H1 (cell line): ENCODE measurements at regions not wholly inside any gene's neighbourhood (a gene's known extent, or its start where the extent isn't known, plus 50 kb on each side); places are given as distances from the start of the nearest gene placed in this dataset.

Source experiments
- MAFK ChIP-seq: IDR thresholded peaks from 2 replicates; pipeline ENCODE4 v1.6.1; 2012; ENCODE audit warnings: low read depth, mild to moderate bottlenecking, improper control_type of control experiment, low read length
- RAD21 ChIP-seq, 2 experiments: IDR thresholded peaks in 1 of 2; conservative IDR thresholded peaks in 1 of 2; 2 replicates each; pipeline ENCODE4 v1.6.1; 2011; ENCODE audit warnings: low read depth in 2 of 2, low read length in 2 of 2, improper control_type of control experiment in 1 of 2, inconsistent platforms in 1 of 2, mild to moderate bottlenecking in 1 of 2, moderate library complexity in 1 of 2
- SIN3A ChIP-seq, 2 experiments: IDR thresholded peaks in 1 of 2; conservative IDR thresholded peaks in 1 of 2; 2 replicates each; pipeline ENCODE4 v1.6.1; 2011 to 2012; ENCODE audit warnings: low read length in 2 of 2, improper control_type of control experiment in 1 of 2, low read depth in 1 of 2, mild to moderate bottlenecking in 1 of 2
- SP1 ChIP-seq: IDR thresholded peaks from 2 replicates; pipeline ENCODE4 v1.6.1; 2011; ENCODE audit warnings: low read depth, low read length
- TAF1 ChIP-seq: IDR thresholded peaks from 2 replicates; pipeline ENCODE4 v1.6.1; 2011; ENCODE audit warnings: mild to moderate bottlenecking, low read depth, low read length
- YY1 ChIP-seq: IDR thresholded peaks from 2 replicates; pipeline ENCODE4 v1.6.1; 2011; ENCODE audit warnings: low read depth, mild to moderate bottlenecking, low read length
- TF ChIP-seq, protein P1 (sequence below): fragments of 300-600 bp; sonication (generic); IDR thresholded peaks from 2 replicates; pipeline ENCODE4 v1.7.1; 2012; ENCODE audit warnings: low read length, moderate library complexity, mild to moderate bottlenecking, inconsistent platforms; ENCODE audit not compliant: insufficient replicate concordance
- TF ChIP-seq, protein P2 (sequence below): IDR thresholded peaks from 2 replicates; pipeline ENCODE4 v1.6.1; 2012; ENCODE audit warnings: inconsistent platforms
- TF ChIP-seq, protein P3 (sequence below): IDR thresholded peaks from 2 replicates; pipeline ENCODE4 v1.6.1; 2012; ENCODE audit warnings: inconsistent platforms

DNA sequence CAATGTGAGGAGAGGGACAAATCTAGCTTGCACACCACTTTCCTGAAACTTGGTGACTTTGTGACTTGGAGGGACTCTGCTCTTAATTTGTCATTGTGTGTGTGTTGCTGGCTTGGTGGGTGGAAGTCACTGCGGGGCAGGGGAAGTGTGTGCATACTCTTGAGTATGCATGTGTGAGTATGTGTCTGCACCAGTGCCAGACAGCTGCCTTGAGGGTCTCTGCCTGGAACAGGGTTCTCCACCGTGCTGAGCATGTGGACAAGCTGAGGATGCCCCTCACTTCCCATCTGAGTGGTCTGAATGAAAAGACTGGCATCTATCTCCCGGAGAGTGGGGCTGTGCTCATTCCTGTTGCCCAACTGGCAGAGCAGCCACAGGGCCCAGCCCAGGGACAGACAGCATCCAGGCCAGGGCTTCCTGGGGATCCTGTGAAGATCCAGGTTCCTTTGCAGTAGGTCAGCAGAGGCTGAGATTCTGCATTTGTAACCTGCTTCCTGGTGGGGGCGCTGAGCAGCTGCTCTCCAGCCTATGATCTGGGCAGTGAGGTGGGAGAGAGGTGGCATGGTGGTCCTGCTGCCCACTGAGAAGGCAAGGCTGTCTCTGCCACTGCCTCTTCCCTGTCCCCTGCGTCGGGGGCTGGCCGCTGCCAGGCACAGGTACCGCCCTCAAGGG is 138.9 kb upstream of the HAAO start (continued):
- TF ChIP-seq, protein P1, sequence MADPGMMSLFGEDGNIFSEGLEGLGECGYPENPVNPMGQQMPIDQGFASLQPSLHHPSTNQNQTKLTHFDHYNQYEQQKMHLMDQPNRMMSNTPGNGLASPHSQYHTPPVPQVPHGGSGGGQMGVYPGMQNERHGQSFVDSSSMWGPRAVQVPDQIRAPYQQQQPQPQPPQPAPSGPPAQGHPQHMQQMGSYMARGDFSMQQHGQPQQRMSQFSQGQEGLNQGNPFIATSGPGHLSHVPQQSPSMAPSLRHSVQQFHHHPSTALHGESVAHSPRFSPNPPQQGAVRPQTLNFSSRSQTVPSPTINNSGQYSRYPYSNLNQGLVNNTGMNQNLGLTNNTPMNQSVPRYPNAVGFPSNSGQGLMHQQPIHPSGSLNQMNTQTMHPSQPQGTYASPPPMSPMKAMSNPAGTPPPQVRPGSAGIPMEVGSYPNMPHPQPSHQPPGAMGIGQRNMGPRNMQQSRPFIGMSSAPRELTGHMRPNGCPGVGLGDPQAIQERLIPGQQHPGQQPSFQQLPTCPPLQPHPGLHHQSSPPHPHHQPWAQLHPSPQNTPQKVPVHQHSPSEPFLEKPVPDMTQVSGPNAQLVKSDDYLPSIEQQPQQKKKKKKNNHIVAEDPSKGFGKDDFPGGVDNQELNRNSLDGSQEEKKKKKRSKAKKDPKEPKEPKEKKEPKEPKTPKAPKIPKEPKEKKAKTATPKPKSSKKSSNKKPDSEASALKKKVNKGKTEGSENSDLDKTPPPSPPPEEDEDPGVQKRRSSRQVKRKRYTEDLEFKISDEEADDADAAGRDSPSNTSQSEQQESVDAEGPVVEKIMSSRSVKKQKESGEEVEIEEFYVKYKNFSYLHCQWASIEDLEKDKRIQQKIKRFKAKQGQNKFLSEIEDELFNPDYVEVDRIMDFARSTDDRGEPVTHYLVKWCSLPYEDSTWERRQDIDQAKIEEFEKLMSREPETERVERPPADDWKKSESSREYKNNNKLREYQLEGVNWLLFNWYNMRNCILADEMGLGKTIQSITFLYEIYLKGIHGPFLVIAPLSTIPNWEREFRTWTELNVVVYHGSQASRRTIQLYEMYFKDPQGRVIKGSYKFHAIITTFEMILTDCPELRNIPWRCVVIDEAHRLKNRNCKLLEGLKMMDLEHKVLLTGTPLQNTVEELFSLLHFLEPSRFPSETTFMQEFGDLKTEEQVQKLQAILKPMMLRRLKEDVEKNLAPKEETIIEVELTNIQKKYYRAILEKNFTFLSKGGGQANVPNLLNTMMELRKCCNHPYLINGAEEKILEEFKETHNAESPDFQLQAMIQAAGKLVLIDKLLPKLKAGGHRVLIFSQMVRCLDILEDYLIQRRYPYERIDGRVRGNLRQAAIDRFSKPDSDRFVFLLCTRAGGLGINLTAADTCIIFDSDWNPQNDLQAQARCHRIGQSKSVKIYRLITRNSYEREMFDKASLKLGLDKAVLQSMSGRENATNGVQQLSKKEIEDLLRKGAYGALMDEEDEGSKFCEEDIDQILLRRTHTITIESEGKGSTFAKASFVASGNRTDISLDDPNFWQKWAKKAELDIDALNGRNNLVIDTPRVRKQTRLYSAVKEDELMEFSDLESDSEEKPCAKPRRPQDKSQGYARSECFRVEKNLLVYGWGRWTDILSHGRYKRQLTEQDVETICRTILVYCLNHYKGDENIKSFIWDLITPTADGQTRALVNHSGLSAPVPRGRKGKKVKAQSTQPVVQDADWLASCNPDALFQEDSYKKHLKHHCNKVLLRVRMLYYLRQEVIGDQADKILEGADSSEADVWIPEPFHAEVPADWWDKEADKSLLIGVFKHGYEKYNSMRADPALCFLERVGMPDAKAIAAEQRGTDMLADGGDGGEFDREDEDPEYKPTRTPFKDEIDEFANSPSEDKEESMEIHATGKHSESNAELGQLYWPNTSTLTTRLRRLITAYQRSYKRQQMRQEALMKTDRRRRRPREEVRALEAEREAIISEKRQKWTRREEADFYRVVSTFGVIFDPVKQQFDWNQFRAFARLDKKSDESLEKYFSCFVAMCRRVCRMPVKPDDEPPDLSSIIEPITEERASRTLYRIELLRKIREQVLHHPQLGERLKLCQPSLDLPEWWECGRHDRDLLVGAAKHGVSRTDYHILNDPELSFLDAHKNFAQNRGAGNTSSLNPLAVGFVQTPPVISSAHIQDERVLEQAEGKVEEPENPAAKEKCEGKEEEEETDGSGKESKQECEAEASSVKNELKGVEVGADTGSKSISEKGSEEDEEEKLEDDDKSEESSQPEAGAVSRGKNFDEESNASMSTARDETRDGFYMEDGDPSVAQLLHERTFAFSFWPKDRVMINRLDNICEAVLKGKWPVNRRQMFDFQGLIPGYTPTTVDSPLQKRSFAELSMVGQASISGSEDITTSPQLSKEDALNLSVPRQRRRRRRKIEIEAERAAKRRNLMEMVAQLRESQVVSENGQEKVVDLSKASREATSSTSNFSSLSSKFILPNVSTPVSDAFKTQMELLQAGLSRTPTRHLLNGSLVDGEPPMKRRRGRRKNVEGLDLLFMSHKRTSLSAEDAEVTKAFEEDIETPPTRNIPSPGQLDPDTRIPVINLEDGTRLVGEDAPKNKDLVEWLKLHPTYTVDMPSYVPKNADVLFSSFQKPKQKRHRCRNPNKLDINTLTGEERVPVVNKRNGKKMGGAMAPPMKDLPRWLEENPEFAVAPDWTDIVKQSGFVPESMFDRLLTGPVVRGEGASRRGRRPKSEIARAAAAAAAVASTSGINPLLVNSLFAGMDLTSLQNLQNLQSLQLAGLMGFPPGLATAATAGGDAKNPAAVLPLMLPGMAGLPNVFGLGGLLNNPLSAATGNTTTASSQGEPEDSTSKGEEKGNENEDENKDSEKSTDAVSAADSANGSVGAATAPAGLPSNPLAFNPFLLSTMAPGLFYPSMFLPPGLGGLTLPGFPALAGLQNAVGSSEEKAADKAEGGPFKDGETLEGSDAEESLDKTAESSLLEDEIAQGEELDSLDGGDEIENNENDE: no peak
- TF ChIP-seq, protein P2, sequence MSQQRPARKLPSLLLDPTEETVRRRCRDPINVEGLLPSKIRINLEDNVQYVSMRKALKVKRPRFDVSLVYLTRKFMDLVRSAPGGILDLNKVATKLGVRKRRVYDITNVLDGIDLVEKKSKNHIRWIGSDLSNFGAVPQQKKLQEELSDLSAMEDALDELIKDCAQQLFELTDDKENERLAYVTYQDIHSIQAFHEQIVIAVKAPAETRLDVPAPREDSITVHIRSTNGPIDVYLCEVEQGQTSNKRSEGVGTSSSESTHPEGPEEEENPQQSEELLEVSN: peak; percentile 52; the same call in 1 of the 2 replicates
- TF ChIP-seq SP1: peak; percentile 84
- TF ChIP-seq RAD21 (IDR thresholded peaks at IDR 0.05 in 1 of 2, conservative IDR thresholded peaks at IDR 0.05 in 1 of 2; ENCODE audit: low read depth in 2 of 2, low read length in 2 of 2): peak; percentile 60 to 78
- TF ChIP-seq SIN3A (conservative IDR thresholded peaks at IDR 0.05 in 1 of 2, IDR thresholded peaks at IDR 0.05 in 1 of 2; ENCODE audit: low read depth in 1 of 2, low read length in 2 of 2): no peak
- TF ChIP-seq MAFK: no peak
- TF ChIP-seq YY1: peak; percentile 69; the same call in 1 of the 2 replicates
- TF ChIP-seq, protein P3, sequence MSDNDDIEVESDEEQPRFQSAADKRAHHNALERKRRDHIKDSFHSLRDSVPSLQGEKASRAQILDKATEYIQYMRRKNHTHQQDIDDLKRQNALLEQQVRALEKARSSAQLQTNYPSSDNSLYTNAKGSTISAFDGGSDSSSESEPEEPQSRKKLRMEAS: peak; percentile 73
- TF ChIP-seq TAF1: no peak
